ENCODE measurements at regions not wholly inside any gene's neighbourhood (a gene's known extent, or its start where the extent isn't known, plus 50 kb on each side); places are given as distances from the start of the nearest gene placed in this dataset.

DNA sequence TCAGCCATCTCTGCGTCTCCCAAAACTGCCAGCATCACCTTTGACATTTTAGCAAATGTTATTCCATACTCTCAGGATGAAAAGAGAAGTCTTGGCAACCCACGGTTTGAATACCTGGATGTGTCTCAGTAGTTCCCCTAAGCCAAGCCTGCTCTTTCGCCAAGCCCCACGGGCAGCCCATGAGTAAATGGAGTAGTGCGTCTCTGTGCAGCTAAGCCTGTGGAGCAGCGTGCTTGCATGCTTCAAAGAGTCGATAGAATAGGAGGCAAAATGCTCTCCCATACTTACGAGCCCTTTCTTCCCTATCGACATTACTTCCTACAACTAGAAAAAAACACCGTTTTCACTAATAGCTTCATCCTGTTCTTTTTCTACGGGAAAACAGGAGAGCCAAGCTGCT lies 634.5 kb upstream of the TMEM132C start:
- no peak overlapping the region for H4K91ac ChIP-seq (replicated peaks; ENCODE audit: insufficient read length, low read length)
- peaks cover 0 to 4% (median 0%) of the 10 kb centered on the region in 4 experiments; a peak in 1 of 7 replicates for H3K4me1 ChIP-seq (replicated peaks in 1 of 4; ENCODE audit: control insufficient read depth in 3 of 4, insufficient read depth in 4 of 4, low read length in 3 of 4)
- 93% methylated on average over 11 of the region's 11 CpGs; no CpG with 5 or more reads in 1 of the 2 experiments for WGBS, 2 experiments (ENCODE audit: extremely low coverage in 1 of 2, insufficient coverage in 1 of 2, insufficient read length in 1 of 2, insufficient replicate concordance in 2 of 2, low coverage in 1 of 2, low lambda C conversion rate in 2 of 2, missing lambda C conversion rate in 1 of 2)
- no peak overlapping the region for H3K18ac ChIP-seq (ENCODE audit: extremely low read depth, low read length)
- no peak overlapping the region for H3K23ac ChIP-seq (ENCODE audit: insufficient read length)
- ChIA-PET POLR2A (ENCODE audit: partially characterized antibody) (no interaction called here), CTCF (ENCODE audit: partially characterized antibody) (interaction anchor here (1.0 to 1.4 kb wide), 3 partner anchors 79 to 144 kb away, joined by 3 to 4 read pairs (median 3); no protein-coding TSS in a partner anchor)
- H4K5ac ChIP-seq (ENCODE audit: insufficient read length, low read depth, low read length): no peak overlapping the region
- FAIRE-seq (no peak), DNase-seq (ENCODE audit: low read depth in 1 of 2, low spot score in 2 of 2) (no peak)
- H3K56ac ChIP-seq (replicated peaks; ENCODE audit: insufficient read length, low read depth, low read length): no peak overlapping the region
- no peaks in the 10 kb centered on the region for H3K79me2 ChIP-seq (ENCODE audit: control insufficient read depth in 1 of 2, insufficient read depth in 2 of 2, low read length in 2 of 2)
- no peak overlapping the region for H2BK15ac ChIP-seq (ENCODE audit: low read length)
- H3K27ac ChIP-seq (ENCODE audit: low read depth, low read length): no peak overlapping the region
- H2BK5ac ChIP-seq (ENCODE audit: low read depth, low read length): no peak overlapping the region
- no peak overlapping the region for H3K4ac ChIP-seq (replicated peaks; ENCODE audit: insufficient read length, low read depth, low read length)
- no peak overlapping the region for H3K4me2 ChIP-seq (ENCODE audit: insufficient read depth in 1 of 2, low read depth in 2 of 2, low read length in 2 of 2)
- no peak overlapping the region for H2BK12ac ChIP-seq (ENCODE audit: low read depth, low read length)
- no peaks in the 10 kb centered on the region for H3K9me3 ChIP-seq (ENCODE audit: insufficient read depth in 2 of 2, low read depth in 1 of 2, low read length in 1 of 2)
- no peaks in the 10 kb centered on the region; the same call in 1 of the 2 replicates for H3K23me2 ChIP-seq (ENCODE audit: low read depth, low read length)
- H4K8ac ChIP-seq (ENCODE audit: extremely low read depth, insufficient read depth, low read length): no peak overlapping the region
- H3K4me3 ChIP-seq (ENCODE audit: extremely low read depth in 1 of 4, insufficient read depth in 2 of 4, low read depth in 3 of 4, low read length in 4 of 4): no peak overlapping the region
- no peak overlapping the region for H3K14ac ChIP-seq (ENCODE audit: insufficient read length)
- H3K27me3 ChIP-seq (replicated peaks in 1 of 4; ENCODE audit: control insufficient read depth in 3 of 4, extremely low read depth in 1 of 4, insufficient read depth in 3 of 4, low read length in 3 of 4): no peaks in the 10 kb centered on the region; a peak in 1 of 7 replicates
- no peaks in the 10 kb centered on the region for H4K20me1 ChIP-seq (replicated peaks in 1 of 2; ENCODE audit: control insufficient read depth in 1 of 2, insufficient read depth in 2 of 2, low read length in 2 of 2)
- no peak overlapping the region for H2AFZ ChIP-seq (ENCODE audit: low read length)
- H2BK120ac ChIP-seq (replicated peaks; ENCODE audit: low read depth, low read length): no peak overlapping the region
- no peak overlapping the region for H3K9ac ChIP-seq (replicated peaks in 1 of 4; ENCODE audit: extremely low read depth in 1 of 4, low read depth in 3 of 4, low read length in 3 of 4)
- no peaks in the 10 kb centered on the region for H3K79me1 ChIP-seq (ENCODE audit: low read depth, low read length)
- H2AK5ac ChIP-seq (ENCODE audit: low read depth, low read length): no peak overlapping the region
- H2BK20ac ChIP-seq (ENCODE audit: low read length): no peak overlapping the region
- H3K36me3 ChIP-seq (ENCODE audit: control insufficient read depth in 2 of 4, insufficient read depth in 4 of 4, low read length in 3 of 4): no peaks in the 10 kb centered on the region
- no peak for TF ChIP-seq RXRA (IDR thresholded peaks at IDR 0.05; ENCODE audit: insufficient read depth, low read depth, low read length)
- no peak for TF ChIP-seq SP4 (IDR thresholded peaks at IDR 0.05; ENCODE audit: low read length)
- no peak for TF ChIP-seq HDAC2 (IDR thresholded peaks at IDR 0.05; ENCODE audit: borderline replicate concordance in 1 of 2, low read depth in 2 of 2, low read length in 2 of 2)
- no peak for TF ChIP-seq CHD2 (IDR thresholded peaks at IDR 0.05; ENCODE audit: low read length)
- TF ChIP-seq KDM1A (IDR thresholded peaks at IDR 0.05; ENCODE audit: borderline replicate concordance, low read length): no peak
- no peak for TF ChIP-seq BRCA1 (IDR thresholded peaks at IDR 0.05; ENCODE audit: low read depth, low read length)
- TF ChIP-seq, protein P1, sequence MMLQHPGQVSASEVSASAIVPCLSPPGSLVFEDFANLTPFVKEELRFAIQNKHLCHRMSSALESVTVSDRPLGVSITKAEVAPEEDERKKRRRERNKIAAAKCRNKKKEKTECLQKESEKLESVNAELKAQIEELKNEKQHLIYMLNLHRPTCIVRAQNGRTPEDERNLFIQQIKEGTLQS (IDR thresholded peaks at IDR 0.05; ENCODE audit: insufficient read depth, low read depth, low read length): no peak
- TF ChIP-seq YY1 (IDR thresholded peaks at IDR 0.05; ENCODE audit: low read depth, low read length): no peak
- TF ChIP-seq TBP (IDR thresholded peaks at IDR 0.05; ENCODE audit: low read depth, low read length): no peak
- TF ChIP-seq BACH1 (IDR thresholded peaks at IDR 0.05; ENCODE audit: low read length): no peak
- TF ChIP-seq NANOG (IDR thresholded peaks at IDR 0.05; ENCODE audit: insufficient read depth, low read depth, low read length, poor library complexity, severe bottlenecking): no peak
- TF ChIP-seq CBX8 (IDR thresholded peaks at IDR 0.05; ENCODE audit: borderline replicate concordance, low read depth, low read length): no peak
- TF ChIP-seq TCF12 (IDR thresholded peaks at IDR 0.05; ENCODE audit: low read depth, low read length): no peak
- TF ChIP-seq CTBP2 (IDR thresholded peaks at IDR 0.05; ENCODE audit: borderline replicate concordance, insufficient read depth, insufficient read length, low read length): no peak
